ENCODE measurements at regions not wholly inside any gene's neighbourhood (a gene's known extent, or its start where the extent isn't known, plus 50 kb on each side); places are given as distances from the start of the nearest gene placed in this dataset.

DNA sequence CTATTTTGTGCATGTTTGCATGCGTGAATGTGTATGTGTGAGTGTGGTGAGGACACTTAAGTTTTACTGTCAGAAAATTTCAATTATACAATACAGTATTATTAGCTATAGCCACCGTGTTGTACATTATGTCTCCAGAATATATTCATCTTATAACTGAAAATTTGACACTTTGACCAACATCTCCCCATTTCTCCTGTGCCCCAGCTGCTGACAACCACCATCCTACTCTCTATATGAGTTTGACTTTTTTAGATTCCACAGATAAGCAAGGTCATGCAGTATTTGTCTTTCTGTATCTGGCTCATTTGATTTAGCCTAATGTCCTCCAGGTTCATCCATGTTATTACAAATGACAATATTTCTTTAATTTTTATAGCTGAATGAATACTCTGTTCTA lies 195.0 kb downstream of the GPR37 start:
- TF ChIP-seq, protein P1, sequence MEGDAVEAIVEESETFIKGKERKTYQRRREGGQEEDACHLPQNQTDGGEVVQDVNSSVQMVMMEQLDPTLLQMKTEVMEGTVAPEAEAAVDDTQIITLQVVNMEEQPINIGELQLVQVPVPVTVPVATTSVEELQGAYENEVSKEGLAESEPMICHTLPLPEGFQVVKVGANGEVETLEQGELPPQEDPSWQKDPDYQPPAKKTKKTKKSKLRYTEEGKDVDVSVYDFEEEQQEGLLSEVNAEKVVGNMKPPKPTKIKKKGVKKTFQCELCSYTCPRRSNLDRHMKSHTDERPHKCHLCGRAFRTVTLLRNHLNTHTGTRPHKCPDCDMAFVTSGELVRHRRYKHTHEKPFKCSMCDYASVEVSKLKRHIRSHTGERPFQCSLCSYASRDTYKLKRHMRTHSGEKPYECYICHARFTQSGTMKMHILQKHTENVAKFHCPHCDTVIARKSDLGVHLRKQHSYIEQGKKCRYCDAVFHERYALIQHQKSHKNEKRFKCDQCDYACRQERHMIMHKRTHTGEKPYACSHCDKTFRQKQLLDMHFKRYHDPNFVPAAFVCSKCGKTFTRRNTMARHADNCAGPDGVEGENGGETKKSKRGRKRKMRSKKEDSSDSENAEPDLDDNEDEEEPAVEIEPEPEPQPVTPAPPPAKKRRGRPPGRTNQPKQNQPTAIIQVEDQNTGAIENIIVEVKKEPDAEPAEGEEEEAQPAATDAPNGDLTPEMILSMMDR (IDR thresholded peaks at IDR 0.05 in 4 of 5, conservative IDR thresholded peaks at IDR 0.05 in 1 of 5), result no peak
- no peak for TF ChIP-seq POLR2A (IDR thresholded peaks at IDR 0.05)
